GM18508 (cell line): ENCODE measurements at regions not wholly inside any gene's neighbourhood (a gene's known extent, or its start where the extent isn't known, plus 50 kb on each side); places are given as distances from the start of the nearest gene placed in this dataset.

Source experiments
- ATAC-seq: cut with Tn5 transposase; IDR thresholded peaks from one replicate; pipeline ENCODE4 v1.9.1; 2021; ENCODE audit warnings: moderate number of reproducible peaks; ENCODE audit not compliant: insufficient read depth, unreplicated experiment

DNA sequence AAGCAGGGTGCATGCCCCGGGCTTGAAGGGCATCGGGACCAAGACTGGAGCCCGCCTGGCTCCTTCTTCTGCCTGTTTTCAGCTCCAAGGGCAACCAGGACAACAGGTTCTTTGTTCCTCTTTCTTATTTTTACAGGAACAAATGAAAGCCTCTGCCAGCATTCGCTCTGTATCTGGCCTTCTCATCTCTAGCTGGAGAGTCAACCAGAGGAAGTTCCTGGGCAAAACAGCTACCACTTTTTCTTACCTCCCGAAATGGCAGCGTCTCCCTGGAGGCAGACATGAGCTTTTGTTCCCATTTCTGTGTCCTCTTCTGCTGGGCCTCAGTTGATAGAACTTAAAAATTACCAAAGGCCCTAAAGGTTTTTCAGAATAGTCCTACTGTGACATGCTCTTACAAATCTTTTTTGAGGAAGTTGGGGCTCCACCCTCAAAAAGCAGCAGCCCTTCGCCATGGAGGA, 74.1 kb upstream of the NAA20 start:
- no peak for ATAC-seq

DNA sequence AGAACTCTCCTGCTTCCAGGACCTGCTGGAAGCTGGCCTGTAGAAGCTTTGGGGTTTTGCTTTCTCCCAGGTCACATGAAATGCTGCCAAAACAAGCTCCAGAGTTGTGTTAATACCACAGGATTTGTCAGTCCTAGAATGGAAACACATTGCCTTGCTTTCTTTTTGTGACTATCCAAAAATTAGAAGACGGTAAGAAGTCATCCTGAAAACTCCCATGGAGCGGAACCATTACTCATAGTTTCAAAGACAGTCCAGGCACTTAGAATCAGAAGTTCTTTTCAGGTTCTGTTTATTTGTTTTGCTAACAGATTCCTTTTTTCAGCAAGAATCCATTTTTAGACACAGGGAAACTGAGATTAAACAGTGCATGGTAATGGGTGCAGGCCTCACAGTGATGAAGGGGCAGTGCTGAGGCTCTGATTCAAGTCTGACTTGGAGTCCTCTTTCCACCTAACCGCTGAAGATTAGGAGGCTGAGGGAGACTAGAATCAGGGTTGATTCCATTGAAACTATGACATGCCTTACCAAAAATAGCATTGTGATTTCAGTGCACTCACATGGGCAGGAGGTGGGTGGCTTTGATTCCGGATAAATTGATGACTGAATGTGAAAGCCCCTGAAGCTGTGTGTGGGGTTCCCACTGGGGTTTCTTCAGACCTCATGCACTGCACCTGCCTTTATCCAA, 72.2 kb upstream of the NAA20 start:
- no peak for ATAC-seq

- no peak for ATAC-seq
These were observed 71.2 kb upstream of the NAA20 start for GRCh38 chr20:19945732-19946670.

DNA sequence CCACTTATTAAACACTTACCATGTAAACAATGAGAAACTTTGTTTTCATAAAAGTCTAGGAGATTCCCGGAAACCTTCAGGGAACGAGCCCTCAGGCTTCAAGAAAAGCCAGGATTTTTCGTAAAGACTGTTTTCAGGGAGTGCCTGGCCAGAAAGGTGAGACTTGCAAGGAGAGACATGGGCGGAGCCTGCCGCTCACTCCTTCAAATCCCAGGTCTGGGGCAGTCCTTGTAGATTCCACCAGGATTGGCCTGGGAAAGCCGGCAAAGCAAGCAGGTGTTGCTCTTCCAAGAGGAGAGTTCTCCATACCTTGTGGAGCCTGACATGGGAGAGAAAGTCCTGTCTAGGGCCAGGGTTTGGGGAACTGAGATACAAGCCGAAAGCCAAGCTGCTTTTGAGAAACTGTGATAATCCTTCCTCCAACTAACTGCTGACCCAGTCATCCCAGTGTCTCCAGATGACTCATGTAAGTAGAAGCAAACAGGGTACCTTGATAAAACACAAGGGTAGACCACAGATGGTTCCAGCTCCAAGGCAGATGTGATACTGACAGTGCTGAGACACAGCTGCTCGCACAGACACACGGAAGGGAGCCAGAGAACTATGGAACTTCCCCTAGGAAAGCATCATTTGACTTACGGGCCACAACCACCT, 69.4 kb upstream of the NAA20 start:
- ATAC-seq = peak; percentile 64

GRCh38 chr20:19949195-19949867, 67.8 kb upstream of the NAA20 start:
- ATAC-seq = no peak

- no peak for ATAC-seq
These were observed 67.1 kb upstream of the NAA20 start for GRCh38 chr20:19950042-19950441.

DNA sequence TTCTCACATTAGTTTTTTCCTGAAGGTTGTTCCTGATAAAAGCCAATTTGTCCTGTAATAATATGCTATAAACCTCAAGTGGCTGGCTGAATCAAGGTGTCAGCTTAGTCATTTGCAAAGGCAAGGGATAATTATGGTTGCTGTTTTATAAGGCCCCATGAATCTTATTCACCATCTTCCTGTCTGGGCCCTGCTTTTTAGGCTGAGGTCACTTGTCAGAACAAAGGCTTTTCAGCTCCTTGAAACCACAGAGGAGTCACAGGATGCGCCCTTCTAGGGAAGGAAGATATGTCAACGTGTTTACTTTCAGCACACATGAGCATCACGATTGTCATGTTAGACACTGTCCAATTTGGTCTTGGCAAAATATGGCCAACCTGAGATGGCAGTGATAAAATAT, 64.8 kb upstream of the NAA20 start:
- no peak for ATAC-seq

DNA sequence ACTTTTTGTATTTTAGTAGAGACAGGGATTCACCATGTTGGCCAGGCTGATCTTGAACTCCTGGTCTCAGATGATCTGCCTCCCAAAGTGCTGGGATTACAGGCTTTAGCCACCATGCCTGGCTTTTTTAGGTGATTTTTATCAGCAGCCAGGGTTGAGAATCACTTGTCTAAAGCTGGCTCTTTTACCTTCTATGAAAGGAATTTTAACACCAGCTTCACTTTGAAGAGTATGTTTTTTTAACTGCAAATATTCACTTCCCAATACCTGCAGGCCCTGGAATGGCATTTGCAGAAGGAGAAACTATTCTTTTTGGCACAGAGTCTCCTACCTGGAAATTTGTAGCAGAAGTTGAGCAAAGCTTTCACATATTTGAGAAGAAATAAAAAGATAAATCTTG, 63.6 kb upstream of the NAA20 start:
- ATAC-seq = no peak

GRCh38 chr20:19956976-19957375, 60.2 kb upstream of the NAA20 start:
- no peak for ATAC-seq

- no peak for ATAC-seq
These were observed 58.9 kb upstream of the NAA20 start for GRCh38 chr20:19958219-19958618.

DNA sequence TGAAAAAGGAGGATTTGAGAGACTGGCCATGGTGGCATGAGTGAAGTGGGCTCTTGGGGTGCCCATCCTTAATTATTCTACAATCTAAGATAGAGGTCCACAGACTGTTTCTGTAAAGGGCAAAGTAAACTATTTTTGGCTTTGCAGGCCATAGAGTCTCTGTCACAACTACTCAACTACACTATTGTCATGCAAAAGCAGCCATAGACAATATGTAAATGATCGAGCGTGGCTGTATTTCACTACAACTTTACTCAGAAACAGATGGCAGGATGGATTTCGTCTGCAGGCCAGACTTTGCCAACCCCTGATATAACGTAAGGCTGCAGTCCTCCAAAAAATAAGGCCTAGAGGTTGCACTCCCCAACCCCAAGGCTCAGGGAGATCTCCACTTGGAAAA, 58.2 kb upstream of the NAA20 start:
- ATAC-seq = no peak

DNA sequence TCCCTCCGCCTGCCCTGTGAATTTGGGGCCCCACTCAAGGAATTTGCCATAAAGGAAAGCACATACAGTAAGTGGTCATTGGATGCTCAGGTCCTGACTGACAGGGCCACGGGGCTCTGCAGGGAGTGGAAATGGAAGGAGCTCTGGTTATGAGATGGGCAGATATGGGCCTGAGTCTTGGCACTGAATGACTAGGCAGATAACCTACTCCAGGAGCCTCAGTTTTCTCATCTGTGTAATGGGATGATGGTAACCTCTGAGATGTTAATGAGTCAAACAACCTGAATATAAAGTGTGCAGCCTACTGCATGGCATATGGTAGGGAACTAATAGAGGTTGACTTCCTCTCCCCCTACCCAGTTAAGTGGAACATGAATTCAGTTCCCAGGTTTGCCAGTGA, 56.4 kb upstream of the NAA20 start:
- no peak for ATAC-seq

- ATAC-seq = no peak
These were observed 55.9 kb upstream of the NAA20 start for GRCh38 chr20:19961293-19961692.

DNA sequence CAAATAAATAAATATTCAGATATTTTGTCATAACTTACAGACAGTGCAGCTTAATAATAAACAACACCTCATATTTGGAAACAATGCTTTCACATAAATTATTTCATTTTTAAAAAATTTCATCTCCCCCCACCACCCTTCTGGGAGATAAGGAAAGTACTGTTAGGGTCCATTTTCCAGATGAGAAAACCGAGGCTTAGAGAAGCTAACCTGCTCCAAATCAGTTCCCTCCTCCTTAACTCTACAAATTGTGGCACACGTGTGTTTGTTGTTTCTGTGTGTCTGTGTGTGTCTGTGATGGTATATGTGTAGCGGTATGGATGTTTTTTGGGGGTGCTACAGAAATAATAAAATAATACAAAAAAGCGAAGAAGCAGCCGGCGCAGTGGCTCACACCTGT, 54.2 kb upstream of the NAA20 start:
- no peak for ATAC-seq

DNA sequence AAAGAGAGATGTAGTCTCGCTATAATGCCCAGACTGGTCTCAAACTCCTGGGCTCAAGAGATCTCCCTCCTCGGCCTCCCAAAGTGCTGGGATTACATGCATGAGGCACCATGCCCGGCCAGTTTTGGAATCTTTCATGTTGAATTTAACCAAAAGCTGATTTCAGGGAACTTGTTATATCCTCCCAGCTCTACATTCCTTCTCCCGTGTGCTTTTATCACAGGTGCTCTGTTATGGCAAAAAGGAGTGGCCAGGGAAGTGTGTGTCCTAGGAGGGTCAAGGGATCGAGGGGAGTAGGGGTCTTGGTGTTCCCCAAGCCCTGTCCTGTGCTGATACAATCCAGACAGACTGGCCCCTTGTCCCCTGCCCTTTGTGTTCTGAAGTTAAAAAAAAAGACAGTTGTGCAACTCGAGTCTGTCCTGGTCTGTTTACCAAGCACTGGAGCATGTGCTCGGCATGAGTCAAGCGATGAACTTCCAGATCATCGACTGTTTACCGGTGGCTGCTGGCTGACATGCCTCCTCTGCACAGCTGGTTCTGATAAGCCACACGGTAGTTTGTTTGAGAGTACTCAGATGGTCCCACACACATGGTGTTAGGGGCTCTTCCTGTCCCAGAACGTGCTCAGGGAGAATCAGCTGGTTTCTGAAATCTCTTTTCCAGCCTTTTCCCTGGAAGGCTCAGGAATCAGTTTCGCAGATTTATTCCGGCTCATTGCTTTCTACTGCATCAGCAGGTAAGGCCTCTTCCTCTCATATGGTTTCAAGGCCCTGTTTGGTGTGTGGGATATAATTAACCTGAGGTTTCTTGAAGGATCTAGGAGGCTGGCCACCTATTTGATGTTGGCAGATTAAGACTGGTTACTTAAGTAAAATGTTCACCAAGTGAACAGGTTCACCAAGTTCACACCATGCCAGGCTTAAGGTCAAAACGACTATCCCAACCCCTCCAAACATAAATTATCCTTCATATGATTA, 52.6 kb upstream of the NAA20 start:
- ATAC-seq = no peak

DNA sequence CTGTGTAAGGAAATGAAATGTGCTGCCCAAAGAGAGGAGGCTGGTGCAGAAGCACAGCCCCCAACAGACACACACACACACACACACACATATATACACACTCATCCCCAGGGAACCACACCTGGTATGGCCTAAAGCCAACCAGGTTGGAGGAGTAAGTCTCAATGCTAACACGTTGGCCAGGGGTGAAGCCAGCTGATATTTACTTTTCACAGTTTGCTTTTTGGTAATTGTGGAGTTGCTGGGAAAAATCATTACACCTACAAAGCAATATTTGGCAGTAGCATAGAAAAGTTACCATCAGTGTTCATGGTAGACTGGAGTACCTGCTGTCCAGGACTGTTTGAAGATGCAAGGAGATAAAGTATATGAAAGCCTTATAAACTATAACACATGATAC, 50.3 kb upstream of the NAA20 start:
- no peak for ATAC-seq
